ENCODE measurements at regions not wholly inside any gene's neighbourhood (a gene's known extent, or its start where the extent isn't known, plus 50 kb on each side); places are given as distances from the start of the nearest gene placed in this dataset.

- TF ChIP-seq CHD7 (IDR thresholded peaks at IDR 0.05; ENCODE audit: insufficient replicate concordance, low read length) = no peak
- no peak for TF ChIP-seq PHF8 (conservative IDR thresholded peaks at IDR 0.05; ENCODE audit: low read depth, low read length)
Observed at GRCh38 chr12:83841620-83842019, 1071.0 kb downstream of the SLC6A15 start (continued).

Measured in H1 (cell line).